Vagina (tissue), 2 donors: ENCODE measurements at regions not wholly inside any gene's neighbourhood (a gene's known extent, or its start where the extent isn't known, plus 50 kb on each side); places are given as distances from the start of the nearest gene placed in this dataset.
"Not testable (repeated sequence)": the region's sequence is repeated elsewhere in the genome, so short reads cannot be mapped to it uniquely, and the experiment has no call there.

ENCODE experiments used
- DNase-seq, 2 donors: peaks; one replicate each; pipeline ENCODE4 v3.0.0-alpha.2; 2017; ENCODE audit errors: extremely low spot score in 2 of 2
- H3K27ac ChIP-seq: fragments of 200-600 bp; sonication (generic); one replicate; pipeline ENCODE4 v1.5.1; 2019
- H3K27me3 ChIP-seq: fragments of 200-600 bp; sonication (generic); one replicate; pipeline ENCODE4 v1.5.1; 2019
- H3K36me3 ChIP-seq, 2 donors: fragments of 200-600 bp; sonication (generic); one replicate each; pipeline ENCODE4 v1.5.1; 2017 to 2019
- H3K4me1 ChIP-seq: fragments of 200-600 bp; sonication (generic); one replicate; pipeline ENCODE4 v1.5.1; 2019
- H3K4me3 ChIP-seq, 2 donors: fragments of 200-600 bp; sonication (generic); 1 replicate in 1 of 2; 2 replicates in 1 of 2; pipeline ENCODE4 v1.5.1; 2016 to 2019
- H3K9me3 ChIP-seq: fragments of 200-600 bp; sonication (generic); one replicate; pipeline ENCODE4 v1.5.1; 2019
- POLR2A ChIP-seq, 2 donors: fragments of 450-650 bp; IDR thresholded peaks; one replicate each; pipeline ENCODE4 v1.6.1; 2017; ENCODE audit warnings: antibody characterized with exemption in 2 of 2, mild to moderate bottlenecking in 2 of 2, moderate library complexity in 2 of 2
- POLR2AphosphoS5 ChIP-seq, 2 donors: sonication (generic); formaldehyde crosslinking; IDR thresholded peaks; one replicate each; pipeline ENCODE4 v1.9.0; 2017; ENCODE audit warnings: antibody characterized with exemption in 2 of 2, mild to moderate bottlenecking in 2 of 2, low read depth in 1 of 2; ENCODE audit not compliant: insufficient read depth in 1 of 2
- intact Hi-C: fragments of 100-400 bp; cut with DNase I; formaldehyde crosslinking; loops from one replicate; pipeline ENCODE4 v1.15.1; 2023
- TF ChIP-seq, protein P1 (sequence below), 3 experiments: fragments of 450-650 bp in 2 of 3; fragments of 200-600 bp in 1 of 3; sonication (generic) in 1 of 3; IDR thresholded peaks; one replicate each; pipeline ENCODE4 v1.5.1; 2017 to 2019; ENCODE audit warnings: antibody characterized with exemption in 3 of 3, mild to moderate bottlenecking in 2 of 3, moderate library complexity in 2 of 3

- Histone ChIP-seq H3K27me3 (no peaks in the 10 kb centered on the region), H3K4me3 (no peak overlapping the region), H3K36me3 (no peaks in the 10 kb centered on the region), H3K9me3 (no peaks in the 10 kb centered on the region), H3K27ac (no peak overlapping the region), H3K4me1 (no peaks in the 10 kb centered on the region)
- TF ChIP-seq POLR2AphosphoS5 (IDR thresholded peaks at IDR 0.05; ENCODE audit: insufficient read depth in 1 of 2, low read depth in 1 of 2): no peak
- no peak for TF ChIP-seq POLR2A (IDR thresholded peaks at IDR 0.05)
- TF ChIP-seq, protein P1, sequence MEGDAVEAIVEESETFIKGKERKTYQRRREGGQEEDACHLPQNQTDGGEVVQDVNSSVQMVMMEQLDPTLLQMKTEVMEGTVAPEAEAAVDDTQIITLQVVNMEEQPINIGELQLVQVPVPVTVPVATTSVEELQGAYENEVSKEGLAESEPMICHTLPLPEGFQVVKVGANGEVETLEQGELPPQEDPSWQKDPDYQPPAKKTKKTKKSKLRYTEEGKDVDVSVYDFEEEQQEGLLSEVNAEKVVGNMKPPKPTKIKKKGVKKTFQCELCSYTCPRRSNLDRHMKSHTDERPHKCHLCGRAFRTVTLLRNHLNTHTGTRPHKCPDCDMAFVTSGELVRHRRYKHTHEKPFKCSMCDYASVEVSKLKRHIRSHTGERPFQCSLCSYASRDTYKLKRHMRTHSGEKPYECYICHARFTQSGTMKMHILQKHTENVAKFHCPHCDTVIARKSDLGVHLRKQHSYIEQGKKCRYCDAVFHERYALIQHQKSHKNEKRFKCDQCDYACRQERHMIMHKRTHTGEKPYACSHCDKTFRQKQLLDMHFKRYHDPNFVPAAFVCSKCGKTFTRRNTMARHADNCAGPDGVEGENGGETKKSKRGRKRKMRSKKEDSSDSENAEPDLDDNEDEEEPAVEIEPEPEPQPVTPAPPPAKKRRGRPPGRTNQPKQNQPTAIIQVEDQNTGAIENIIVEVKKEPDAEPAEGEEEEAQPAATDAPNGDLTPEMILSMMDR (IDR thresholded peaks at IDR 0.05): no peak
- no peak for DNase-seq
- intact Hi-C loops: no loop called here
Observed at GRCh38 chr1:196009362-196009761, 598.9 kb downstream of the KCNT2 start.

DNA sequence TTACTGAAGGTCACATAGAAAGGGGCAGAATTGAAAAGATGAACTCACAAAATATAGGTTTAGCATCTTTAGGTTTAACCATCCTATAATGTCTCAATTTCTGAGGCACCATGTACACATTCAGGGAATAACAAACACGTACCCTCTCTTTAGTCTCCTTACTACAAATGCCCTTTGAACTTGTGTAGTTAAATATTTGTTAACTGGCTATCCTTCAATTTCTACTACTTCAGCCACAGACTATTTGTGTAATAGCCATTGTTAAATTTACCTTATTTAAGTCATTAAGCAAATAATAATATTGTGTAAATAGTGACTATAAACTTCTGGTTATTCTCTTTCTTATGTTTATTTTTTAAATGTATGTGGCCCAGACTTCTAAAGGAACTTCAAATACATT is 600.5 kb downstream of the KCNT2 start:
- Histone ChIP-seq H3K27me3 (no peaks in the 10 kb centered on the region), H3K4me1 (no peaks in the 10 kb centered on the region), H3K36me3 (no peaks in the 10 kb centered on the region), H3K27ac (no peak overlapping the region), H3K9me3 (no peaks in the 10 kb centered on the region), H3K4me3 (no peak overlapping the region)
- intact Hi-C loops: no loop called here
- TF ChIP-seq, protein P1 (IDR thresholded peaks at IDR 0.05): no peak
- no peak for TF ChIP-seq POLR2AphosphoS5 (IDR thresholded peaks at IDR 0.05; ENCODE audit: insufficient read depth in 1 of 2, low read depth in 1 of 2)
- no peak for TF ChIP-seq POLR2A (IDR thresholded peaks at IDR 0.05)
- DNase-seq: no peak

DNA sequence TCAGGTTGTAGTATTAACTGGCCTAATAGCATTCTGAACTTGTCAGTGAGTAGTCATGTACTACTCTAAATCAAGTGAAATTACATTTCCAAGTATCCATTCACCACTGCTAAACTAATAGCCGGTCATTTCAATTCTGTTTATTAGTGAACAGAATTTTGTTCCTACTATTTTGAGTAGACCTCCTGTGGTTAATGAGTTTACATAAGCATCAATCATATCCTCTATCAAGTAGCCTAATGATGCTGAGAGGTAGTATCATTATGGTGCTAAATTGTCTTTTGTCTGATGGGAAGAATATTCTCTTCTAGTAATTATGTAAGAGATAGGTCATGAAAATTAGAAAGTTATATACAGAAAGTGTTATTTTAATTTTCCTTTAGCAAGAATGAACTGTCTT is 602.8 kb downstream of the KCNT2 start:
- Histone ChIP-seq H3K4me1 (no peaks in the 10 kb centered on the region), H3K9me3 (no peaks in the 10 kb centered on the region), H3K27me3 (no peaks in the 10 kb centered on the region), H3K27ac (no peak overlapping the region), H3K36me3 (no peaks in the 10 kb centered on the region), H3K4me3 (no peak overlapping the region)
- no peak for TF ChIP-seq POLR2A (IDR thresholded peaks at IDR 0.05)
- TF ChIP-seq, protein P1 (IDR thresholded peaks at IDR 0.05): no peak
- no peak for TF ChIP-seq POLR2AphosphoS5 (IDR thresholded peaks at IDR 0.05; ENCODE audit: insufficient read depth in 1 of 2, low read depth in 1 of 2)
- intact Hi-C loops: no loop called here
- no peak for DNase-seq

DNA sequence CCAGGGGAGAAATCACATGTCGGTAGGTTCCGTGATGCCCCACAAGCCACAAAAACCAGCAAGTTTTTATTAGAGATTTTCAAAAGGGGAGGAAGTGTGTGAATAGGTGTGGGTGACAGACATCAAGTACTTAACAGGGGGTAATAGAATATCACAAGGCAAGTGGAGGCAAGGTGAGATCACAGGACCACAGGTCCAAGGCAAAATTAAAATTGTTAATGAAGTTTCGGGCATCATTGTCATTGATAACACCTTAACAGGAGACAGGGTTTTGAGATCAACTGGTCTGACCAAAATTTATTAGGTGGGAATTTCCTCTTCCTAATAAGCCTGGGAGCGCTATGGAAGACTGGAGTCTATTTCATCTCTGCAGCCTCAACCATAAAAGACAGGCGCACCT is 603.9 kb downstream of the KCNT2 start:
- H3K4me3 ChIP-seq, H3K9me3 ChIP-seq, DNase-seq, H3K4me1 ChIP-seq, intact Hi-C loops, H3K27me3 ChIP-seq, H3K27ac ChIP-seq, H3K36me3 ChIP-seq: not testable (repeated sequence)

- Histone ChIP-seq H3K4me3 (no peak overlapping the region), H3K36me3 (no peaks in the 10 kb centered on the region), H3K4me1 (no peaks in the 10 kb centered on the region), H3K27ac (no peak overlapping the region), H3K9me3 (no peaks in the 10 kb centered on the region), H3K27me3 (no peaks in the 10 kb centered on the region)
- TF ChIP-seq, protein P1 (IDR thresholded peaks at IDR 0.05): no peak
- peak in 1 of 2 donors; percentile 12 for TF ChIP-seq POLR2AphosphoS5 (IDR thresholded peaks at IDR 0.05; ENCODE audit: insufficient read depth in 1 of 2, low read depth in 1 of 2)
- DNase-seq: no peak
- intact Hi-C loops: no loop called here
Observed at GRCh38 chr1:196002906-196003305, 605.3 kb downstream of the KCNT2 start.

DNA sequence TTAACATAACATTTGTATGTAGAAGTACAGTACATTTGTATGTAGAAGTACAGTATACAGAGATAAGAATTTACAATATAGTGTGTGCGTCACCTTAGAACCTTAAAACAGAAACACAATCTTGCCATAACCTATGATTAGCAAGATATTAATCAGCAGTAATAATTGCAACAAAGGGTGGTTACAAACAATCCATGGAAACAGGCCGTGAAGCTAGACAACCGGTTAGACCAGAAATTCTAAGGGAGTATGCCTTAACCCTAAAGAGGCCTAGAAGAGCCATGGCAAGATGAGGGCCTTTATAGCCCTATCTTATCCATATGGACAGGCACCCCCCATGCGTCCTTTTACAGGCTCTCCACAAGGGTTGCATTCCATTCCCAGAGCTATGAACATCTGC is 605.9 kb downstream of the KCNT2 start:
- H3K36me3 ChIP-seq, intact Hi-C loops, H3K27ac ChIP-seq, H3K4me1 ChIP-seq, H3K9me3 ChIP-seq, H3K27me3 ChIP-seq, DNase-seq, H3K4me3 ChIP-seq: not testable (repeated sequence)
